ENCODE measurements at regions not wholly inside any gene's neighbourhood (a gene's known extent, or its start where the extent isn't known, plus 50 kb on each side); places are given as distances from the start of the nearest gene placed in this dataset.

DNA sequence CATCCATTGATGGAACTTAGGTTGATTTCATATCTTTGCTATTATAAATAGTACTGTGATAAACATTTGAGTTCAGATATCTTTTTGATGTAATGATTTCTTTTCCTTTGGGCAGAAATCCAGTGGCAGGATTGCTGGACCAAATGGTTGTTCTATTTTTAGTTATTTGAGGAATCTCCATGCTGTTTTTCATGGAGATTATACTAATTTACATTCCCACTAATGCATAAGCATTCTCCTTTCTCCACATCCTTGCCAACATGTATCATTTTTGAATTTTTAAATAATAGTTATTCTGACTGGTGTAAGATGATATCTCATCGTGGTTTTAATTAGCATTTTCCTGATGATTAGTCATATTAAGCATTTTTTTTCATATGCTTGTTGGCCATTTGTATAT, 144.0 kb upstream of the SUCLG2 start:
- ATAC-seq (replicated peaks in 6 of 8) = peak in 3 of 8 experiments; percentile 97 to 99 (median 98)
- no peak overlapping the region for H3K27ac ChIP-seq
- H3K4me1 ChIP-seq (replicated peaks in 1 of 2) = no peaks in the 10 kb centered on the region
- no peak overlapping the region for H3K4me3 ChIP-seq
- in situ Hi-C loops (cut with MboI; ENCODE audit: low pct_unique_long_range_greater_than_20kb in 2 of 9, low sequenced_read_pairs in 9 of 9, unreplicated experiment in 9 of 9) = loop anchor here in 2 of 9 experiments (10.0 to 25.0 kb wide), 4 partner anchors 186 to 686 kb away; no protein-coding TSS in a partner anchor
- 0 to 67% (median 14%) methylated on average over 1 of the region's 1 CpG for WGBS, 10 experiments

DNA sequence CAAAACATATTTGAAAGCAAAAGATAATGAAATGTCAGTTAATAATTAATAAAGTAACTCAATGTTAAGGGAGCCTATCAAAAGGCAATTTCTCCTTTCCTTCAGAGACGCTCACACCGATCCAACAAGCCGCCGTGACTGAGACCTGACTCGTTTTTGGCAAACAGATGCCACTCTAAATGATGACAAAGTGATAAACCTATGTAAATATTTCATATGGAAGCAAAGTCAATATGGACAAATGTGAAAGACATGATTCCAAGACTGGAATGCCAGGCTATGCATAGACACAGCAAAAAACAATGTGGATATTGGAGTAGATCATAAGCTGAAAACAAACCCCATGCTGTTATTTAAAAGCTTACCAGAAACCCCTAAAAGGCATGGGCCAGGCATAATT, 137.2 kb upstream of the SUCLG2 start:
- Histone ChIP-seq H3K4me1 (replicated peaks in 1 of 2) (no peaks in the 10 kb centered on the region), H3K27ac (no peak overlapping the region), H3K4me3 (no peak overlapping the region)
- ATAC-seq (replicated peaks in 6 of 8) = no peak
- in situ Hi-C loops (cut with MboI; ENCODE audit: low pct_unique_long_range_greater_than_20kb in 2 of 9, low sequenced_read_pairs in 9 of 9, unreplicated experiment in 9 of 9) = loop anchor here in 2 of 9 experiments (10.0 to 25.0 kb wide), 4 partner anchors 179 to 679 kb away; no protein-coding TSS in a partner anchor
- 40 to 87% (median 62%) methylated on average over 1 to 5 of the region's 5 CpGs; no CpG with 5 or more reads in 3 of the 10 experiments for WGBS, 10 experiments

DNA sequence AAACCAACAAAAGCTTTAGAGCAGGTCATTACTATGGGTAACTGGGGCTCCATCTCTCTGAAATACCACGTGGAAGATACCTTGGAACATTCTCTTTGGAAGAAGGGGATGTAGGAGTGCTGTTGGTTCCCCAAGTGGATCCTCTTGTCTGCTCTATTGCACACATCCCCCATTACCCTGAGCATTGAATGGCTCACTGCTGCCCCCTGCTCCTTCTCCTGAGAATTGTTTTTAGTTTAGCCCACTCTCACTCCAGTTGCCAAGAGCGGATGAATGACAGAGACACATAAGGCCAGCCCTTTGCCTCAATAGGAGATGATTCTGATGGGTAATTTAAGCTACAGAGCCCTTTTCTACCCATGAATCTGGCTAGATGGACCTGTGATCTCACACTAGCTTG, 135.6 kb upstream of the SUCLG2 start:
- in situ Hi-C loops (cut with MboI; ENCODE audit: low pct_unique_long_range_greater_than_20kb in 2 of 9, low sequenced_read_pairs in 9 of 9, unreplicated experiment in 9 of 9) = loop anchor here in 2 of 9 experiments (10.0 to 25.0 kb wide), 4 partner anchors 178 to 678 kb away; no protein-coding TSS in a partner anchor

GRCh38 chr3:67788396-67788795, 134.0 kb upstream of the SUCLG2 start:
- WGBS, 10 experiments = 62 to 93% (median 82%) methylated on average over 2 to 6 of the region's 6 CpGs; no CpG with 5 or more reads in 1 of the 10 experiments
- ATAC-seq (replicated peaks in 6 of 8) = no peak
- H3K4me1 ChIP-seq (replicated peaks in 1 of 2) = no peaks in the 10 kb centered on the region
- in situ Hi-C loops (cut with MboI; ENCODE audit: low pct_unique_long_range_greater_than_20kb in 2 of 9, low sequenced_read_pairs in 9 of 9, unreplicated experiment in 9 of 9) = loop anchor here in 2 of 9 experiments (25.0 kb wide), 3 partner anchors 176 to 676 kb away; no protein-coding TSS in a partner anchor
- no peak overlapping the region for H3K27ac ChIP-seq
- no peak overlapping the region for H3K4me3 ChIP-seq

More for the DNA sequence above, 135.6 kb upstream of the SUCLG2 start:
- Histone ChIP-seq H3K4me3 (no peak overlapping the region), H3K27ac (no peak overlapping the region), H3K4me1 (replicated peaks in 1 of 2) (no peaks in the 10 kb centered on the region)
- WGBS, 10 experiments = 0 to 60% (median 27%) methylated on average over 1 to 2 of the region's 2 CpGs; no CpG with 5 or more reads in 2 of the 10 experiments
- peak in 5 of 8 experiments; percentile 37 to 89 (median 76) for ATAC-seq (replicated peaks in 6 of 8)

- no peak overlapping the region for H3K27ac ChIP-seq
- peak in 1 of 8 experiments; percentile 44 for ATAC-seq (replicated peaks in 6 of 8)
- H3K4me1 ChIP-seq (replicated peaks in 1 of 2) = no peaks in the 10 kb centered on the region
- 0 to 100% (median 52%) methylated on average over 1 to 3 of the region's 3 CpGs; no CpG with 5 or more reads in 1 of the 10 experiments for WGBS, 10 experiments
- H3K4me3 ChIP-seq = no peak overlapping the region
- in situ Hi-C loops (cut with MboI; ENCODE audit: low pct_unique_long_range_greater_than_20kb in 2 of 9, low sequenced_read_pairs in 9 of 9, unreplicated experiment in 9 of 9) = loop anchor here in 2 of 9 experiments (25.0 kb wide), 3 partner anchors 171 to 671 kb away; no protein-coding TSS in a partner anchor
Observed at GRCh38 chr3:67783281-67784250, 129.2 kb upstream of the SUCLG2 start.

- no peak overlapping the region for H3K27ac ChIP-seq
- no peak for ATAC-seq (replicated peaks in 6 of 8)
- H3K4me1 ChIP-seq (replicated peaks in 1 of 2) = no peaks in the 10 kb centered on the region
- in situ Hi-C loops (cut with MboI; ENCODE audit: low pct_unique_long_range_greater_than_20kb in 2 of 9, low sequenced_read_pairs in 9 of 9, unreplicated experiment in 9 of 9) = loop anchor here in 2 of 9 experiments (25.0 kb wide), 3 partner anchors 170 to 670 kb away; no protein-coding TSS in a partner anchor
- no peak overlapping the region for H3K4me3 ChIP-seq
- 40 to 100% (median 93%) methylated on average over 2 to 6 of the region's 7 CpGs; no CpG with 5 or more reads in 5 of the 10 experiments for WGBS, 10 experiments
Observed at GRCh38 chr3:67781871-67782270, 127.5 kb upstream of the SUCLG2 start.

GRCh38 chr3:67781218-67781617, 126.8 kb upstream of the SUCLG2 start:
- in situ Hi-C loops (cut with MboI; ENCODE audit: low pct_unique_long_range_greater_than_20kb in 2 of 9, low sequenced_read_pairs in 9 of 9, unreplicated experiment in 9 of 9) = loop anchor here in 2 of 9 experiments (25.0 kb wide), 3 partner anchors 169 to 669 kb away; no protein-coding TSS in a partner anchor
- 61 to 95% (median 80%) methylated on average over 2 to 10 of the region's 11 CpGs; no CpG with 5 or more reads in 4 of the 10 experiments for WGBS, 10 experiments
- Histone ChIP-seq H3K27ac (no peak overlapping the region), H3K4me1 (replicated peaks in 1 of 2) (no peaks in the 10 kb centered on the region), H3K4me3 (no peak overlapping the region)
- ATAC-seq (replicated peaks in 6 of 8) = no peak

DNA sequence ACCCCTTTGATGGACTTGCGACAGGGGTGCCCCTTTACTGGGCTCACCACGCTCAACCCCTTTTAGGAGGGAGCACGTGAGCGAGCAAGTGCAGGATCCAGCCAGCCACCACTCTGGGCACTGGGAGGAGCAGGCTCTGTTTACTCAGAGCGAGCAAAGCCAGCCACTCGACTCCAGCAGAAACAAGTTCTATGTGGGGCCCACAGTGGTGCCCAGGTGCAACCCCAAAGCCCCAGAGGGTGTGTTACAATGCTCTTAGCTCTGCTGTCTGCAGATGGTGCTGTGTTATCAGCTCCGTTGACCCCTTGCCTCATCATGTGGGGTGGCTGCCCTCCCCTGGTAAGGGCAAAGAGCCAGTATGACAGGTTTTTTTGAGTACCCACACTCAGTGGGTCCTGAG, 120.3 kb upstream of the SUCLG2 start:
- H3K27ac ChIP-seq = no peak overlapping the region
- in situ Hi-C loops (cut with MboI; ENCODE audit: low pct_unique_long_range_greater_than_20kb in 2 of 9, low sequenced_read_pairs in 9 of 9, unreplicated experiment in 9 of 9) = loop anchor here in 2 of 9 experiments (25.0 kb wide), 3 partner anchors 162 to 662 kb away; no protein-coding TSS in a partner anchor
- 81 to 100% (median 90%) methylated on average over 1 to 2 of the region's 7 CpGs; no CpG with 5 or more reads in 7 of the 10 experiments for WGBS, 10 experiments
- ATAC-seq (replicated peaks in 6 of 8) = no peak
- H3K4me1 ChIP-seq (replicated peaks in 1 of 2) = no peaks in the 10 kb centered on the region
- no peak overlapping the region for H3K4me3 ChIP-seq

- H3K27ac ChIP-seq = no peak overlapping the region
- H3K4me3 ChIP-seq = no peak overlapping the region
- no peaks in the 10 kb centered on the region for H3K4me1 ChIP-seq (replicated peaks in 1 of 2)
- 19 to 100% (median 80%) methylated on average over 1 to 2 of the region's 2 CpGs for WGBS, 10 experiments
- peak in 3 of 8 experiments; percentile 40 to 46 (median 41) for ATAC-seq (replicated peaks in 6 of 8)
- in situ Hi-C loops (cut with MboI; ENCODE audit: low pct_unique_long_range_greater_than_20kb in 2 of 9, low sequenced_read_pairs in 9 of 9, unreplicated experiment in 9 of 9) = no loop called here
Observed at GRCh38 chr3:67765575-67765974, 111.2 kb upstream of the SUCLG2 start.

DNA sequence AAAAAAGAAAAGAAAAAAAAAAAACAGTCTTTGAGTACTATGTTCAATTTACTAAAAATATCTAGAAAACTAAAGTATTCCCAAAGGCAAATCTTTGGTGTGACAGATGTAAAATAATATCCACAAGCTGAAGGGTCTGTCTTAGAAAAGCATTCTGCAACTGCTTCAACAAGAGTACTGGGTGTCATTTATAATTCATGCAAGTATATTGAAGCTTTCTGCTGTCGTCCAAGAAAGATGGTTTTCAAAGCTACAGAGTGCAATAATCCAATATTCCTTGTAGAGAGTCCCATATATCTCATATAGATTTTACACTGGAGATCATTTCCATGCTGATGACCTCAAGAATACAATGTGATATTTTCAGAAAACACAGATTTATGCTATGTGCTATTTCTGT, 90.9 kb upstream of the SUCLG2 start:
- H3K4me3 ChIP-seq = no peak overlapping the region
- H3K4me1 ChIP-seq (replicated peaks in 1 of 2) = peaks cover 0 to 6% of the 10 kb centered on the region in 2 donors
- H3K27ac ChIP-seq = no peak overlapping the region
- ATAC-seq (replicated peaks in 6 of 8) = peak in 4 of 8 experiments; percentile 31 to 70 (median 60)
- in situ Hi-C loops (cut with MboI; ENCODE audit: low pct_unique_long_range_greater_than_20kb in 2 of 9, low sequenced_read_pairs in 9 of 9, unreplicated experiment in 9 of 9) = no loop called here
- WGBS, 10 experiments = 17 to 80% (median 55%) methylated on average over 1 of the region's 1 CpG; no CpG with 5 or more reads in 2 of the 10 experiments

DNA sequence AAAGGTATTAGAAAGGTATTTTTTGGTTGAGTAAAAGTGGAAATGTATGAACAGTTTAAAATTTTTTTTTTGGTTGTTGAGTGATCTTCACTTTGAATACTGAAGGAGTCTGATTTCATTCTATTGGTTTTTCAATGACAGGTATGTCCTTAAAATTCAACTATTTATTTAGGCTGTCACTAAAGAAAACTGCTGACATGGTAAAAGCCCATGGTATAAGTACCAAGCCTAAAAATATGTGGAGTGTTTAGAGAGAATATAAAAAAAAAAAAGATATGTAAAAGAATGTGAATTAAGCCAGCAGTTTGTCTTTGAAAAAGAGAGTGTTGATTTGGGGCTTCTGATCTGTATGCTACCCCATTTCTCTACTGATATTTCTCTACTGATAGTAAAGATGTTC, 90.3 kb upstream of the SUCLG2 start:
- H3K4me3 ChIP-seq = no peak overlapping the region
- ATAC-seq (replicated peaks in 6 of 8) = no peak
- peaks cover 0 to 6% of the 10 kb centered on the region in 2 donors for H3K4me1 ChIP-seq (replicated peaks in 1 of 2)
- H3K27ac ChIP-seq = no peak overlapping the region
- in situ Hi-C loops (cut with MboI; ENCODE audit: low pct_unique_long_range_greater_than_20kb in 2 of 9, low sequenced_read_pairs in 9 of 9, unreplicated experiment in 9 of 9) = no loop called here

GRCh38 chr3:67739851-67740250, 85.4 kb upstream of the SUCLG2 start:
- Histone ChIP-seq H3K27ac (no peak overlapping the region), H3K4me1 (replicated peaks in 1 of 2) (peaks cover 0 to 29% of the 10 kb centered on the region in 2 donors), H3K4me3 (no peak overlapping the region)
- ATAC-seq (replicated peaks in 6 of 8) = no peak
- in situ Hi-C loops (cut with MboI; ENCODE audit: low pct_unique_long_range_greater_than_20kb in 2 of 9, low sequenced_read_pairs in 9 of 9, unreplicated experiment in 9 of 9) = no loop called here

Data from motor neuron (in vitro differentiated cells).